ENCODE measurements at regions not wholly inside any gene's neighbourhood (a gene's known extent, or its start where the extent isn't known, plus 50 kb on each side); places are given as distances from the start of the nearest gene placed in this dataset.
"Not testable (repeated sequence)": the region's sequence is repeated elsewhere in the genome, so short reads cannot be mapped to it uniquely, and the experiment has no call there.

DNA sequence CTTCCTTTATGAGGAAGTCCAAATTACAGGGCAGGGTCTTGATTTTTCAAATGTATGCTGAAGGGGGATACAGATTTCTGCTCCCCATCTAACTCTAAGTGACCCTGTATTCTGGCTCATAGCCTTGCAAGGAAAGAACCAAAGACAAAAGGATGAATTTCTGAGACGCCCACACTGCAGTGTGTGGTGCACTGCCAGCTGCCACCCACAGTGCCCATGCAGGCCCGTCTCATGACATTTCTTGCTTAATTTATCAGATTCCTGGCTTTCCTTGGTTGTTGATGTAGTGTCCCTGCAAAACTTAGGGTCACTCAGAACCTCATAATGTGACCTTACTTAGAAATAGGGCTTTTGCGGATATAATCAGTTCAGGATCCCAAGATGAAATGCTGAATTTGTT is 68.0 kb downstream of the CBLN4 start:
- DNase-seq (ENCODE audit: low spot score) (no peak), ATAC-seq (ENCODE audit: low FRiP score) (no peak)
- TF ChIP-seq, protein P1, sequence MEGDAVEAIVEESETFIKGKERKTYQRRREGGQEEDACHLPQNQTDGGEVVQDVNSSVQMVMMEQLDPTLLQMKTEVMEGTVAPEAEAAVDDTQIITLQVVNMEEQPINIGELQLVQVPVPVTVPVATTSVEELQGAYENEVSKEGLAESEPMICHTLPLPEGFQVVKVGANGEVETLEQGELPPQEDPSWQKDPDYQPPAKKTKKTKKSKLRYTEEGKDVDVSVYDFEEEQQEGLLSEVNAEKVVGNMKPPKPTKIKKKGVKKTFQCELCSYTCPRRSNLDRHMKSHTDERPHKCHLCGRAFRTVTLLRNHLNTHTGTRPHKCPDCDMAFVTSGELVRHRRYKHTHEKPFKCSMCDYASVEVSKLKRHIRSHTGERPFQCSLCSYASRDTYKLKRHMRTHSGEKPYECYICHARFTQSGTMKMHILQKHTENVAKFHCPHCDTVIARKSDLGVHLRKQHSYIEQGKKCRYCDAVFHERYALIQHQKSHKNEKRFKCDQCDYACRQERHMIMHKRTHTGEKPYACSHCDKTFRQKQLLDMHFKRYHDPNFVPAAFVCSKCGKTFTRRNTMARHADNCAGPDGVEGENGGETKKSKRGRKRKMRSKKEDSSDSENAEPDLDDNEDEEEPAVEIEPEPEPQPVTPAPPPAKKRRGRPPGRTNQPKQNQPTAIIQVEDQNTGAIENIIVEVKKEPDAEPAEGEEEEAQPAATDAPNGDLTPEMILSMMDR (IDR thresholded peaks at IDR 0.05): no peak

GRCh38 chr20:55936209-55936595 is 69.1 kb downstream of the CBLN4 start:
- TF ChIP-seq, protein P1 (IDR thresholded peaks at IDR 0.05): no peak
- no peak for ATAC-seq (ENCODE audit: low FRiP score)
- DNase-seq (ENCODE audit: low spot score): no peak

DNA sequence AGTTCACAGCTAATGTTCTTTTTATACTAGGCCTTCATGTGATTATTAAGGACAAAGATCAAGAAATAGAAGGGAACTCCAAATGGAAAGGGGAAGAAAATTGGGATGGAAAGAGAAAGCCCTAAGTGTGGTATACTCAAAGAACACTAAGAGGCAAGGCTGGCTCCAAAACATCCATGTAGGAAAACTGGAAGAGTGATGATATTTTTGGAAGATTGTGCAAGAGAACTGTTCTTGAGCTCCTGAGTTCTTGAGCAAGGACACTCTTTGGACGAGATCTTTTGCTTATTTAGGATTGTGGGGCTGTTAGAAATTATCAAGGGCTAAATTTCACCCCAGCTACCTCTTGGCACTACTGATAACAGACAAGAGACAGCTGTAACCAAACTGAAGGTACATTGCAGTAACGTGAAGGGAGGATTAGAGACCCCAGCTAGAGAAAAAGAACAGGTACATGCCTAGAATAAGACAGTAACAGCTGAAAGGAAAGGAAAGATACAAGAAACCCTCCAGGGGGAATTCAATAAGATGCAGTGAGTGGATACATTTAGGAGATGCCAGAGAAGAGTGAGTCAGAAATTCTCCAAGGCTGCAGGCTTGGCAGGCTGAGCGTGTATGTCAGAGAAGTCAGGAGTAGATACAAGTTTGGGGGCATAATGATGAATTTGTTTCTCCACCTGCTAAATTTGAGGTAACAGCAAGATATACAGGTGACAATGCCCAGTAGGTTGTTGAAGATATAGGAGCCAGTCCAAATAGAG is 69.7 kb downstream of the CBLN4 start:
- TF ChIP-seq, protein P1 (IDR thresholded peaks at IDR 0.05): no peak
- DNase-seq (ENCODE audit: low spot score): no peak
- peak; percentile 62 for ATAC-seq (ENCODE audit: low FRiP score)

DNA sequence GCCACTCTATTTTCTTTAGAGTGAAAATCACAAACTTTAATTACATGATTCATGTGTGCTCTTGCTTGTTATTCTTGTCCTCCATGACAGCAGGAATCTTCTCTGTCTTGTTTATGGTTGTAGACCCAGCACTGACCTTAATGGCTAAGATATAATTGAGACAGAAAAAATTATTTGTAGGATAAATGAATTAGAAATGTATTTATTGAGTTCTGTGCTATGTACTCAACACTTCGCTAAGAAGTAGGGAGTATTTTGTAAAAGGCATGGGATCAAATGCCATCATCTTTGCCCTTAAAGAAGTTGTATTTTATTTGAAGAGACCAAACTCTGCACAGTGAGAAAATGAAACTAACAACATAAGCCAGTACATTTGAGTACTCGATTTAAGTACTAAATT is 71.2 kb downstream of the CBLN4 start:
- TF ChIP-seq, protein P1 (IDR thresholded peaks at IDR 0.05): no peak
- DNase-seq (ENCODE audit: low spot score) (no peak), ATAC-seq (ENCODE audit: low FRiP score) (no peak)

GRCh38 chr20:55930876-55931275 is 74.4 kb downstream of the CBLN4 start:
- DNase-seq (ENCODE audit: low spot score); ATAC-seq (ENCODE audit: low FRiP score): not testable (repeated sequence)

GRCh38 chr20:55928266-55928665 is 77.1 kb downstream of the CBLN4 start:
- ATAC-seq (ENCODE audit: low FRiP score) (no peak), DNase-seq (ENCODE audit: low spot score) (no peak)
- TF ChIP-seq, protein P1 (IDR thresholded peaks at IDR 0.05): no peak

- no peak for ATAC-seq (ENCODE audit: low FRiP score)
- TF ChIP-seq, protein P1 (IDR thresholded peaks at IDR 0.05): no peak
- no peak for DNase-seq (ENCODE audit: low spot score)
Observed at GRCh38 chr20:55919956-55920355, 85.4 kb downstream of the CBLN4 start.

Data from omental fat pad (tissue), 3 donors.